Erythroblast (primary cell): ENCODE measurements at regions not wholly inside any gene's neighbourhood (a gene's known extent, or its start where the extent isn't known, plus 50 kb on each side); places are given as distances from the start of the nearest gene placed in this dataset.

Experiments used
- GATA1 ChIP-seq: IDR thresholded peaks from 2 replicates; pipeline ENCODE4 v1.6.1; 2011; ENCODE audit warnings: low read depth, mild to moderate bottlenecking, control low read depth, low read length, moderate library complexity
- POLR2A ChIP-seq: IDR thresholded peaks from 2 replicates; pipeline ENCODE4 v1.6.1; 2011; ENCODE audit warnings: mild to moderate bottlenecking, low read length

GRCh38 chr18:1779587-1779986 lies 791.7 kb downstream of the METTL4 start:
- TF ChIP-seq POLR2A (no peak), GATA1 (no peak)
